ENCODE measurements at regions not wholly inside any gene's neighbourhood (a gene's known extent, or its start where the extent isn't known, plus 50 kb on each side); places are given as distances from the start of the nearest gene placed in this dataset.
A peak's percentile ranks its signal among the peaks of the same experiment; 100 is the strongest.
"Not testable (repeated sequence)": the region's sequence is repeated elsewhere in the genome, so short reads cannot be mapped to it uniquely, and the experiment has no call there.

DNA sequence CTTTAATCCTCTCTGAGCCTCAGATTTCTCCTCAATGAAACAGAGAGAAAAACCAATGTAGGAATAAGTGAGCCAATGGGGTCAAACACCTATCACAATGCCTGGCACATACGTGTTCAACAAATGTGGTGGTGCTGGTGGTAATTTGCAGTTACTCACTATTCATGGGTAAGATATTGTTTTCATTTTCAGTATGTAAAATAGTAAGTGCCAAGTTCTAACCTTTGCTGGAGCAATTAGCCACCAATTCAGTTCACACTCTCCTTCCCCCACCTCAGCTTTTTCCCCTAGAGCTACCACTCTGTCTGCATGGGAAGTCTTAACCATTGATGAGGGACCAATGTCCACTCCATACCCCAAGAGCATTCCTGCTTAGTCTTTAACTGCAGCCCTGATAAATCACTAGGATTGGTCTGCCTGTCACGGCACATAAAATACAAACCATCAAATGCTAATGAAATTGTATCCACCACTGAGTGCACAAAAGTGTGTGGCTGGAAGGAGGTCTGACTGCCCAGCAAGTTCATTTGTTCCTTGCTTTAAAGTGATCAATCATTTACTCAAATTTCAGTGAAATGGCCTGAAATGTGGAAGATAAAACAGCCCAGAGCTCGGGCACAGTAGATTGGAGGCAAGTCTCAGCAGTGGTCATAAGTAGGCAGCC is 187.4 kb upstream of the API5 start:
- Mint-ChIP-seq H3K27ac (no peak overlapping the region), H3K36me3 (ENCODE audit: low read depth) (no peaks in the 10 kb centered on the region), H3K4me1 (ENCODE audit: low read depth) (no peaks in the 10 kb centered on the region), H3K9me3 (no peaks in the 10 kb centered on the region), H3K27me3 (ENCODE audit: low read depth) (no peaks in the 10 kb centered on the region), H3K4me3 (no peak overlapping the region)
- CTCF ChIA-PET = no interaction called here
- no peak for DNase-seq
- intact Hi-C loops (cut with micrococcal nuclease) = no loop called here

DNA sequence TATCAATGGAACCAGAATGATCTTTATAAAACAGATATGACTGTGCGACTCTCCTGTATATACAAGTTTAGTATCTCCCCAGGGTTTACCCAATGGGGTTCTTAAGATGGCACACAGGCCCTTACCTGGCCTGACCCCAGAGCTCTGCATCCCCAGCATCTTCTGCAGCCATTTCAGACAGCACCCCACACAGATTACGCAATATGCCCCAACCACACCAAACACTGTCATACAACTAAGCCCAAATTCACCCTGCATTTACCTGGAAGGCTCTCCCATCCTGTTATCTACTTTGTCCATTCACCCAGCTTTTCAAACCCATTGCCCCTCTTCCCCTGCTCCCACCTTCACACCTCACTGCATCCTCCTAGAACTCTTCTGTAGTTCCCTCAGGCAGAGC is 182.5 kb upstream of the API5 start:
- Mint-ChIP-seq H3K36me3 (ENCODE audit: low read depth) (no peaks in the 10 kb centered on the region), H3K9me3 (no peaks in the 10 kb centered on the region), H3K4me1 (ENCODE audit: low read depth) (no peaks in the 10 kb centered on the region), H3K4me3 (no peak overlapping the region), H3K27me3 (ENCODE audit: low read depth) (no peaks in the 10 kb centered on the region), H3K27ac (no peak overlapping the region)
- no peak for DNase-seq
- CTCF ChIA-PET = no interaction called here
- intact Hi-C loops (cut with micrococcal nuclease) = no loop called here

DNA sequence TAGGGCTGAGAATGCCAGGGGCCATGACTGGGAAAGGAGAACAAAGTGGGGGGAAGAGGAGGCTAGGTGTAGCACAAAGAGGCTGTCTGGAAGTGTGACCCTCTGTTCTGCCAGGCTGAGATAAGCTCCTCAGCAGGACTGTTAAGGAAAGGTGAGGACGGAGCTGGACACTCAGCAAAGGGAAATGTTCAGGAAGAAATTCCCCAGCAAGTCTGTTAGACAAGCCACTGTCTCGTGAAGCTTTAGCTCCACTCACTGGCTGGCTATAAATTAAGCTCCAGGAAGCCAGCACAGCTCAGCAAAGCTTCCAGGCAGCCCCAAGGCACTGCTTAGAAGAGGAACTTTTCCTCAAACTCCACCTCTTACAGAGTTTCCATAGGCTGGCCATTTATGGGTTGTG is 181.2 kb upstream of the API5 start:
- DNase-seq = no peak
- Mint-ChIP-seq H3K4me1 (ENCODE audit: low read depth) (no peaks in the 10 kb centered on the region), H3K4me3 (no peak overlapping the region), H3K9me3 (no peaks in the 10 kb centered on the region), H3K36me3 (ENCODE audit: low read depth) (no peaks in the 10 kb centered on the region), H3K27ac (no peak overlapping the region), H3K27me3 (ENCODE audit: low read depth) (no peaks in the 10 kb centered on the region)
- CTCF ChIA-PET = no interaction called here
- intact Hi-C loops (cut with micrococcal nuclease) = no loop called here

DNA sequence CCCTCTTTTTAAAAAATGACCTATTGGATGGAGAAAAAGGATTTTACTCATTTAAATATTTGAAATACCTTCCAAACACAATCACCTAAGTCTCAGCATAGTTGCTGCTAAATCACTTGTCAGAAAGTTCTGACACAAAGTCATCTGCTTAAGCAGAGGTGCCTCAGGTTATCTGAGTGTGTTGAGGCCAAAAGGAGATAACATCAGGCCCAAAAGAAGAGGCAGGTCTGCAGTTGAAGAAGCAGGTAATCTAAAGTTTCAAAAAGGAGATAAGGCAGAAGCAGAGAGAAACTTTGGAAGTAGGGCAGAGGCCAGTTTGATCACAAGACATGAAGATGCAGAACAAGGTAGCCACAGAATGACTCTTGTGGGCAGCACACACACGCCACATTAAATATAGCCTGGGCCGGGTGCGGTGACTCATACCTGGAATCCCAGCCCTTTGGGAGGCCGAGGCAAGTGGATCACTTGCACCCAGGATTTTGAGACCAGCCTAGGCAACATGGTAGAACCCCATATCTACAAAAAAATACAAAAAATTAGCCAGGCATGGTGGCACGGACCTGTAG is 175.7 kb upstream of the API5 start:
- H3K27me3 Mint-ChIP-seq (ENCODE audit: low read depth) = no peaks in the 10 kb centered on the region
- intact Hi-C loops (cut with micrococcal nuclease) = no loop called here
- H3K9me3 Mint-ChIP-seq = no peaks in the 10 kb centered on the region
- no peak for DNase-seq
- H3K27ac Mint-ChIP-seq = no peak overlapping the region
- CTCF ChIA-PET = no interaction called here
- H3K4me1 Mint-ChIP-seq (ENCODE audit: low read depth) = no peaks in the 10 kb centered on the region
- no peaks in the 10 kb centered on the region for H3K36me3 Mint-ChIP-seq (ENCODE audit: low read depth)
- H3K4me3 Mint-ChIP-seq = no peak overlapping the region

DNA sequence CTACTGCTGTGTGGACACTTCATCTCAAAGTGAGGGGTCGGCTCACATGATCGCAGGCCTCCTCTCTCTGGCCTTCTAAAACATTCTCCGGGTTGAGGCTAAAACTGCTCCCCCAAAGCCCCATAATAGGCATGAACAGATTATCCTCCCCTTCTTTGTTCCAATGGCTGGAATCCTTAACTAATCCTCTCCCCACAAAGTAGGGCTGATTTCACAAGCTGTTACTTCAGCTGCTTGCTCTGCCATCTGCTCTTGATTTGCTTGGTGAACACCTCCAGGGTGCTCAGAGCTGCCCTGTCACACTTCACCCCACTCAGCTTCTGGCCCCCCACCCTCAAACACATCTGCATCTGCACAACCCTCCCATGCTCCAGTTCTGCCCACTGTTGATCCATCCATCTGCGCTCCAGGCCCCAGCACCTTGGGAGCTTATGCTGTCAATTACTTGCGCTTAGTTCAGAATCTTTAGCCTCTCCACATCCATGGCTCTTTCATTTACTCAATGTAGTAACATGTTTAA is 173.1 kb upstream of the API5 start:
- H3K4me3 Mint-ChIP-seq = no peak overlapping the region
- DNase-seq = no peak
- peaks cover 5% of the 10 kb centered on the region for H3K9me3 Mint-ChIP-seq
- no peak overlapping the region for H3K27ac Mint-ChIP-seq
- CTCF ChIA-PET = no interaction called here
- no peaks in the 10 kb centered on the region for H3K4me1 Mint-ChIP-seq (ENCODE audit: low read depth)
- intact Hi-C loops (cut with micrococcal nuclease) = no loop called here
- no peaks in the 10 kb centered on the region for H3K27me3 Mint-ChIP-seq (ENCODE audit: low read depth)
- no peaks in the 10 kb centered on the region for H3K36me3 Mint-ChIP-seq (ENCODE audit: low read depth)

DNA sequence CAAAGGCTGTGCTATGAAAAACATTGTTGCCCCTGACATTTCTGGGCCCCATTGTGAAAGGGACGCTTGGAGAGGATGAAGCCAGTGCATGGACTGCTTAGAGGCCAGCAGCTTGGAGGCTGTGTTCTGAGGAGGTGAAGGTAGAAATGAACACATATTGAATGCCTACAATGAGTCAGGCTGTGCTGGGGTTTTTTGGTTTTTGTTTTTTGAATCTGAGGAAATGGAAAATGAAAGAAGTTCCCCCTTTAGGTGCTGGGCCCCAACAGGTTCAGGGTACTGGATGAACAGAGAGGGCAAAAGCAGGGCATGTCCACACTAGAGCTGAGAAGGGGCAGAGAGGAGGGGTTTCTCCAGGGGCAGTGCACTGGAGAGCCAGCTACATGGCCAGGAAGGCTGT is 166.1 kb upstream of the API5 start:
- peaks cover 7% of the 10 kb centered on the region for H3K9me3 Mint-ChIP-seq
- peak; percentile 5 for DNase-seq
- no peaks in the 10 kb centered on the region for H3K27me3 Mint-ChIP-seq (ENCODE audit: low read depth)
- H3K4me3 Mint-ChIP-seq = no peak overlapping the region
- no peaks in the 10 kb centered on the region for H3K4me1 Mint-ChIP-seq (ENCODE audit: low read depth)
- H3K27ac Mint-ChIP-seq = no peak overlapping the region
- H3K36me3 Mint-ChIP-seq (ENCODE audit: low read depth) = no peaks in the 10 kb centered on the region
- intact Hi-C loops (cut with micrococcal nuclease) = no loop called here
- CTCF ChIA-PET = no interaction called here

DNA sequence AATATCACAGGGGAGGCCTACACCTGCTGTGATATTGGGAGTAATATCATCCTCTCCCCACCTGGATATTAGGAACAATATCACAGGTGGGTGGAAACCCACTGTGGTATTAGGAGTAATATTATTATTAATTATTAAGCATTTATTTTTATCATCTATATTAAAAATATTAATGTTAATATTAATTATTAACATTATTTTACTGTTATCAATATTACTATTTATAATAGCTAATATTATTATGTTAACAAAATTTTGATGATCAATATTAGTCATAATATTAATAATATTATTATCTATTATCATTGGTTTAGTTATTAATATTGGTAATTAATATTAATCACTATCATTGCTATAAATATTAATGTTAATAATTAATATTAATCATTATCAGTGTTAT is 161.1 kb upstream of the API5 start:
- Mint-ChIP-seq H3K27me3 (ENCODE audit: low read depth) (no peaks in the 10 kb centered on the region), H3K27ac (no peak overlapping the region), H3K4me3 (no peak overlapping the region), H3K36me3 (ENCODE audit: low read depth) (no peaks in the 10 kb centered on the region), H3K9me3 (no peaks in the 10 kb centered on the region), H3K4me1 (ENCODE audit: low read depth) (no peaks in the 10 kb centered on the region)
- DNase-seq = no peak
- CTCF ChIA-PET = no interaction called here
- intact Hi-C loops (cut with micrococcal nuclease) = no loop called here

DNA sequence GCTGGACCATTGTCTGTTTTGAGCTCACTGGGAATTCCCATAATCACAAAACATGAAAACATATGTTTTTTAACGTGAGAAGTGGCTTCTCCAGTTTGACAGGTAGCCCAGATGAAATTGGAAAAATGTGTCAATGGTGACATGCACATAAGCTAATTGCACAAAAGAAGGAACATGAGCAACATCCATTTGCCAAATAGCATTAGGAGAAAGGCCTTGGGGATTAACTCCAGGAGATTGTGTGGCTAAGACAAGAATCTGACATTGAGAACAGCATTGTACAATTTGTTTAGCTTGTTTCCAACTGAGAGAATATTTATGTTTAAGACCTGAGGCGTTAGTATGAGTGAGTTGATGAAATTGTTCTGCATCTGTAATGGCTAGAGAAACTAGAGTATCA is 147.0 kb upstream of the API5 start:
- no peak overlapping the region for H3K4me3 Mint-ChIP-seq
- CTCF ChIA-PET = no interaction called here
- H3K36me3 Mint-ChIP-seq (ENCODE audit: low read depth) = no peaks in the 10 kb centered on the region
- DNase-seq = no peak
- H3K27ac Mint-ChIP-seq = no peak overlapping the region
- intact Hi-C loops (cut with micrococcal nuclease) = loop anchor here (10.0 kb wide), 1 partner anchor 150 kb away; the partner anchor contains the start of gene API5
- H3K27me3 Mint-ChIP-seq (ENCODE audit: low read depth) = no peaks in the 10 kb centered on the region
- H3K4me1 Mint-ChIP-seq (ENCODE audit: low read depth) = no peaks in the 10 kb centered on the region
- no peaks in the 10 kb centered on the region for H3K9me3 Mint-ChIP-seq

DNA sequence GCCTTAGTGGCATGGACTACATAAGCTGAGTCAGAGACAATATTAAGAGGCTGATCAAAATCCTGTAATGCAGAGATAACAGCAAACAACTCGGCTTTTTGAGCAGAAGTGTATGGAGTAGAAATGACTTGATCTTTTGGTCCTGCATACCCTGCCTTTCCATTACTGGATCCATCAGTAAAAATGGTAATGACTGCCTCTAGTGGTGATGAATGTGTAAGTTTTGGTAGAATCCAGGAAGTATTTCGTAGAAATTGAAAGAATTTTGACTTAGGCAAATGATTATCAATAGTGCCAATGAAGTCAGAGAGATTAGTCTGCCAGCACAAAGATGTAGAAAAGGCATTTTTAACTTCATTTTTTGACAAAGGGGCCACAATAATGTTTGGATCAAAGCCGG is 146.4 kb upstream of the API5 start:
- DNase-seq; H3K4me1 Mint-ChIP-seq (ENCODE audit: low read depth); H3K36me3 Mint-ChIP-seq (ENCODE audit: low read depth); CTCF ChIA-PET; H3K27ac Mint-ChIP-seq; H3K4me3 Mint-ChIP-seq; H3K9me3 Mint-ChIP-seq; H3K27me3 Mint-ChIP-seq (ENCODE audit: low read depth): not testable (repeated sequence)
- intact Hi-C loops (cut with micrococcal nuclease) = loop anchor here (10.0 kb wide), 1 partner anchor 149 kb away; the partner anchor contains the start of gene API5

DNA sequence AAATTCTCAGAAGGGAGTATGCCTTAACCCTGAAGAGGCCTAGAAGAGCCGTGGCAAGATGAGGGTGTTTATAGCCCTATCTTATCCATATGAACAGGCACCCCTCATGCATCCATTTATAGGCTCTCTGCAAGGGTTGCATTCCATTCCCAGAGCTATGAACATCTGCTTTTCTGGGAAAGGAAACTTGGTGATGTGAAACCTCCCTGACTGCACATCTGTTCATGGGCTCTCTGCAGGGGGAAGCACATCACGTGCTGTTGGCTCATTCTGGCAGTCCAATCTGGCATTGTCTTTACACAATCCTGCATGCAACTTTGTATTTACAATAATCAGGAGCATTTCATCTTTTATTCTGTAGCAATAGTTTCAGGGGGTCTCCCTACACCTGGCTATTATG is 143.6 kb upstream of the API5 start:
- intact Hi-C loops (cut with micrococcal nuclease) = loop anchor here (10.0 kb wide), 1 partner anchor 147 kb away; the partner anchor contains the start of gene API5
- DNase-seq; H3K27ac Mint-ChIP-seq; H3K36me3 Mint-ChIP-seq (ENCODE audit: low read depth); CTCF ChIA-PET; H3K4me3 Mint-ChIP-seq; H3K9me3 Mint-ChIP-seq; H3K4me1 Mint-ChIP-seq (ENCODE audit: low read depth); H3K27me3 Mint-ChIP-seq (ENCODE audit: low read depth): not testable (repeated sequence)

DNA sequence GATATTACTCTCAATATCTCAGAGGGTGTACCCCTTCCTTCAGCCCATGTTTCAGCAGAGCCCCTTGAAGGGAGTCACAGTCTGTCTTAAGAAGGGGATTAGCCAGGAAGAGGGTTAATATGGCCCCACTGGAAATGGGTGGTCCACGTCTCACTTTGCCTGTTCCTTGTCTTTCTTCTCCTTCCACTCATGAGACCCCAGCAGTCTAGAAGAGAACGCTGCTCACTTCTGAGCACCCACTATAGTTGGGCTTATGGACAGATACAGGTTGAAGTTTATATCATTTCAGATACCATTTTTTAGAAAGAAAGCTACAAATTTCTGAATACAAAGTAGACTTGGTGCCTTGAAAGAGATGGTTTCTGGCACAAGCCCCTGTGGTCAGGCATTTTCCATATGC is 139.3 kb upstream of the API5 start:
- Mint-ChIP-seq H3K27ac (no peak overlapping the region), H3K9me3 (no peaks in the 10 kb centered on the region), H3K4me3 (no peak overlapping the region)

DNA sequence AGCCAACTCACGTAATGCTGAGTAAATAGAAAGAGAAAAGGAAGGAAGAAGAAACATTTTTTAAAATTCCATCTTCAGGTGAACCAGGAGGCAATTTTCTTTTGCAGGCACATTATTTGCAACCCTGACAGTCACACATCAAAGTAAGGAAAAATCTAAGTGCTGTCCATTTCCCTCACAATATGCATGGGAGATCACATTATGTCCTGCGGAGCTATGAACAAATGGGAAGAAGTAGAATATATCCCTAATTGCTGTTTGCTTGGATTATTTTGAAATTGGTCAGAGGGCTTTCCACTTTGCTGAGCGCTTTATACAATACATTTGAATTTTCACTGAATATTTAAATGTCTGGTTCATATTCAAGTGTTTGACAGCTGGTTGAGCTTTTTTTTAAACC is 133.8 kb upstream of the API5 start:
- CTCF ChIA-PET = no interaction called here
- Mint-ChIP-seq H3K4me3 (no peak overlapping the region), H3K27ac (no peak overlapping the region), H3K4me1 (ENCODE audit: low read depth) (no peaks in the 10 kb centered on the region), H3K27me3 (ENCODE audit: low read depth) (no peaks in the 10 kb centered on the region), H3K36me3 (ENCODE audit: low read depth) (no peaks in the 10 kb centered on the region), H3K9me3 (no peaks in the 10 kb centered on the region)
- no peak for DNase-seq
- intact Hi-C loops (cut with micrococcal nuclease) = no loop called here

More for the DNA sequence above, 139.3 kb upstream of the API5 start:
- no peak for DNase-seq
- Mint-ChIP-seq H3K27me3 (ENCODE audit: low read depth) (no peaks in the 10 kb centered on the region), H3K4me1 (ENCODE audit: low read depth) (no peaks in the 10 kb centered on the region), H3K36me3 (ENCODE audit: low read depth) (no peaks in the 10 kb centered on the region)
- CTCF ChIA-PET = no interaction called here
- intact Hi-C loops (cut with micrococcal nuclease) = no loop called here

DNA sequence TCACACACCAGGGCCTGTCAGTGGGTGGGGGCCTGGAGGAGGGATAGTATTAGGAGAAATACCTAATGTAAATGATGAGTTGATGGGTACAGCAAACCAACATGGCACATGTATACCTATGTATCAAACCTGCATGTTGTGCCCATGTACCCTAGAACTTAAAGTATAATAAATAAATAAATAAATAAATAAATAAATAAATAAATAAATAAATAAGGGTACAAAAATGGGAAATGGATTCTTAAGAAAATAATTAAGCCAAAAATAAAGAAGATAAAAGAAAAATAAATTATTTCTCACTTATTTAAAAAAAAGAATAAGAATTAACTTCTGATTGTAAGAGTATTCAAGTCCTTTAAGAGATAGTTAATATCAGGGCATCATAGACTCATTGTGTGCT is 117.3 kb upstream of the API5 start:
- intact Hi-C loops (cut with micrococcal nuclease); H3K36me3 Mint-ChIP-seq (ENCODE audit: low read depth); H3K27me3 Mint-ChIP-seq (ENCODE audit: low read depth); H3K27ac Mint-ChIP-seq; H3K4me1 Mint-ChIP-seq (ENCODE audit: low read depth); H3K4me3 Mint-ChIP-seq; DNase-seq; CTCF ChIA-PET; H3K9me3 Mint-ChIP-seq: not testable (repeated sequence)
